ENCODE measurements at regions not wholly inside any gene's neighbourhood (a gene's known extent, or its start where the extent isn't known, plus 50 kb on each side); places are given as distances from the start of the nearest gene placed in this dataset.

DNA sequence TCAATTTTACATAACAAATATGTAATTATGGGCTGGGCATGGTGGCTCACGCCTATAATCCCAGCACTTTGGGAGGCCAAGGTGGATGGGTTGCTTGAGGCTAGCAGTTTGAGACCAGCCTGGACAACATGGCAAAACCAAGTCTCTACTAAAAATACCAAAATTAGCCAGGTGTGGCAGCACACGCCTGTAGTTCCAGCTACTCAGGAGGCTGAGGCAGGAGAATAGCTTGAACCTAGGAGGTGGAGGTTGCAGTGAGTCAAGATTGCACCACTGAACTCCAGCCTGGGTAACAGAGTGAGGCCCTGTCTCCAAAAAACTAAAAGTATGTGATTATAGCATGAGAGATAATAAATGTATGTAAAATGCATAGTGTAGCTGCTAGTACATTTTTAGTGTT, 229.0 kb downstream of the PPARGC1A start:
- Histone ChIP-seq H3K4me1 (ENCODE audit: control insufficient read depth, low read length) (no peaks in the 10 kb centered on the region), H3K36me3 (ENCODE audit: control insufficient read depth, low read length) (no peaks in the 10 kb centered on the region), H3K4me3 (ENCODE audit: low read length) (no peak overlapping the region), H3K79me2 (ENCODE audit: control insufficient read depth, low read length) (no peaks in the 10 kb centered on the region), H3K9me2 (replicated peaks; ENCODE audit: control insufficient read depth, low read length) (no peaks in the 10 kb centered on the region), H3K27me3 (ENCODE audit: control insufficient read depth, low read length) (no peaks in the 10 kb centered on the region), H3K27ac (ENCODE audit: low read depth, low read length) (no peak overlapping the region), H3F3A (ENCODE audit: control insufficient read depth, insufficient read depth) (no peaks in the 10 kb centered on the region), H4K20me1 (ENCODE audit: control insufficient read depth, insufficient read depth, low read depth, low read length) (no peaks in the 10 kb centered on the region), H3K4me2 (ENCODE audit: low read length) (no peak overlapping the region), H3K9me3 (ENCODE audit: control insufficient read depth, insufficient read depth, low read length) (no peaks in the 10 kb centered on the region)
- no peak for TF ChIP-seq EZH2phosphoT487 (IDR thresholded peaks at IDR 0.05; ENCODE audit: borderline replicate concordance, low read length)
- TF ChIP-seq, protein P1, sequence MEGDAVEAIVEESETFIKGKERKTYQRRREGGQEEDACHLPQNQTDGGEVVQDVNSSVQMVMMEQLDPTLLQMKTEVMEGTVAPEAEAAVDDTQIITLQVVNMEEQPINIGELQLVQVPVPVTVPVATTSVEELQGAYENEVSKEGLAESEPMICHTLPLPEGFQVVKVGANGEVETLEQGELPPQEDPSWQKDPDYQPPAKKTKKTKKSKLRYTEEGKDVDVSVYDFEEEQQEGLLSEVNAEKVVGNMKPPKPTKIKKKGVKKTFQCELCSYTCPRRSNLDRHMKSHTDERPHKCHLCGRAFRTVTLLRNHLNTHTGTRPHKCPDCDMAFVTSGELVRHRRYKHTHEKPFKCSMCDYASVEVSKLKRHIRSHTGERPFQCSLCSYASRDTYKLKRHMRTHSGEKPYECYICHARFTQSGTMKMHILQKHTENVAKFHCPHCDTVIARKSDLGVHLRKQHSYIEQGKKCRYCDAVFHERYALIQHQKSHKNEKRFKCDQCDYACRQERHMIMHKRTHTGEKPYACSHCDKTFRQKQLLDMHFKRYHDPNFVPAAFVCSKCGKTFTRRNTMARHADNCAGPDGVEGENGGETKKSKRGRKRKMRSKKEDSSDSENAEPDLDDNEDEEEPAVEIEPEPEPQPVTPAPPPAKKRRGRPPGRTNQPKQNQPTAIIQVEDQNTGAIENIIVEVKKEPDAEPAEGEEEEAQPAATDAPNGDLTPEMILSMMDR (IDR thresholded peaks at IDR 0.05; ENCODE audit: low read depth, low read length, poor library complexity, severe bottlenecking): no peak

DNA sequence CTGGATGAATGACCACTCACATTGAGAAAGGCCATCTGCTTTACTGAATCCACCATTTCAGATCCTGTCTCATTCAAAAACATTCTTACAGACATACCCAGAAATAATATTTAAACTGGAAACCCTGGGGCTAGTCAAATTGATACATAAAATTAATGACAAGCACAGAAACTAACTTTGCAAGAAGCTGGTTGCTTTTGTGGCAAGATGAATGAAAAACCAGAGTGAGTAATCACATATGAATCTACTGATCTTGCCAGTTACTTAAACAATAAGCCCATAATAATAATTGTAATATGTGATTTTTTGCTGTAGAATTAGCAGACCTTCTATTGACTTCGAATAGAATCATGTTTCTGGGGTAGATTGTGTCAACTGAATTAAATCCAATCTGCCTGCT, 235.1 kb downstream of the PPARGC1A start:
- H3K4me2 ChIP-seq (ENCODE audit: low read length): no peak overlapping the region
- no peaks in the 10 kb centered on the region for H4K20me1 ChIP-seq (ENCODE audit: control insufficient read depth, insufficient read depth, low read depth, low read length)
- H3K79me2 ChIP-seq (ENCODE audit: control insufficient read depth, low read length): no peaks in the 10 kb centered on the region
- H3K36me3 ChIP-seq (ENCODE audit: control insufficient read depth, low read length): no peaks in the 10 kb centered on the region
- H3K27ac ChIP-seq (ENCODE audit: low read depth, low read length): no peak overlapping the region
- no peaks in the 10 kb centered on the region for H3F3A ChIP-seq (ENCODE audit: control insufficient read depth, insufficient read depth)
- no peak overlapping the region for H3K4me3 ChIP-seq (ENCODE audit: low read length)
- no peaks in the 10 kb centered on the region for H3K27me3 ChIP-seq (ENCODE audit: control insufficient read depth, low read length)
- H3K9me3 ChIP-seq (ENCODE audit: control insufficient read depth, insufficient read depth, low read length): no peaks in the 10 kb centered on the region
- TF ChIP-seq, protein P1 (IDR thresholded peaks at IDR 0.05; ENCODE audit: low read depth, low read length, poor library complexity, severe bottlenecking): no peak
- no peak for TF ChIP-seq EZH2phosphoT487 (IDR thresholded peaks at IDR 0.05; ENCODE audit: borderline replicate concordance, low read length)
- no peaks in the 10 kb centered on the region for H3K4me1 ChIP-seq (ENCODE audit: control insufficient read depth, low read length)
- no peaks in the 10 kb centered on the region for H3K9me2 ChIP-seq (replicated peaks; ENCODE audit: control insufficient read depth, low read length)

DNA sequence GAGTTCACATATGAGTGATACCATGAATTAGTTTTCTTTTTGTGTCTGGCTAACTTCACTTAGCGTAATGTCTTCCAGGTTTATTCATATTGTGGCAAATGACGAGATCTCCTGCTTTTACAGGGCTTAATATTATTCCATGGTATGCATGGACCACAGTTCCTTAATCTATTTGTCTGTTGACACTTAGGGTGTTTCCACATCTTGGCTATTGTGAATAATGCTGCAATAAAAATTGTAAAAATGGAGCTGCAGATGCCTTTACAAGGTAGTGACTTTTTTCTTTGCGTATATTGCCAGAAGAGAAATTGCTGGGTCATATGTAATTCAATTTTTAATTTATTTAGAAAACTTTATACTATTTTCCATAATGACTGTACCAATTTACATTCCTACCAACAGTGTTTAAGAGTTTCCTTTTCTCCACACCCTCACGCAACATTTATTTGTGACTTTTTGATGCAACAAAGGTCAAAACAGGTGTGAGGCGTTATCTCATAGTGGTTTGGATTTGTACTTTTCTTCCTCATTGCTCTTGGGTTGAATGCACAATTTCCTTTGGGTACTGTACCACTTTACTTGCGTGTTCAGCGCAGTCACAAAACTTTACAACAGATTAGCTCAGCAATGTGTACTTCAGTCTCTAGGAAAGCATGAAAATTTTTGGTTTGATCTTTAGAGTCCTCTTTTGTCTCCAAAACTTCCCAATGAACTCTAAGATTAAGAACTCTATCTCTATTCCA, 240.8 kb downstream of the PPARGC1A start:
- no peaks in the 10 kb centered on the region for H3F3A ChIP-seq (ENCODE audit: control insufficient read depth, insufficient read depth)

More for the DNA sequence above, 240.8 kb downstream of the PPARGC1A start:
- Histone ChIP-seq H3K79me2 (ENCODE audit: control insufficient read depth, low read length) (no peaks in the 10 kb centered on the region), H3K27me3 (ENCODE audit: control insufficient read depth, low read length) (no peaks in the 10 kb centered on the region), H4K20me1 (ENCODE audit: control insufficient read depth, insufficient read depth, low read depth, low read length) (no peaks in the 10 kb centered on the region), H3K27ac (ENCODE audit: low read depth, low read length) (no peak overlapping the region), H3K9me3 (ENCODE audit: control insufficient read depth, insufficient read depth, low read length) (no peaks in the 10 kb centered on the region), H3K4me2 (ENCODE audit: low read length) (no peak overlapping the region), H3K9me2 (replicated peaks; ENCODE audit: control insufficient read depth, low read length) (no peaks in the 10 kb centered on the region), H3K36me3 (ENCODE audit: control insufficient read depth, low read length) (no peaks in the 10 kb centered on the region), H3K4me3 (ENCODE audit: low read length) (no peak overlapping the region), H3K4me1 (ENCODE audit: control insufficient read depth, low read length) (no peaks in the 10 kb centered on the region)
- no peak for TF ChIP-seq EZH2phosphoT487 (IDR thresholded peaks at IDR 0.05; ENCODE audit: borderline replicate concordance, low read length)
- TF ChIP-seq, protein P1 (IDR thresholded peaks at IDR 0.05; ENCODE audit: low read depth, low read length, poor library complexity, severe bottlenecking): no peak
